DND-41 (cell line): ENCODE measurements at regions not wholly inside any gene's neighbourhood (a gene's known extent, or its start where the extent isn't known, plus 50 kb on each side); places are given as distances from the start of the nearest gene placed in this dataset.

Source experiments
- ATAC-seq: fragments of 200-7000 bp; cut with Tn5 transposase; 3 replicates; pipeline ENCODE4 v1.9.1; 2021; ENCODE audit warnings: low read depth; ENCODE audit not compliant: insufficient read depth
- DNase-seq: peaks from one replicate; pipeline ENCODE4 v3.0.0-alpha.2; 2020
- H2AFZ ChIP-seq: 2 replicates; pipeline ENCODE4 v1.6.0; 2012; ENCODE audit warnings: low read depth, low read length
- H3K27ac ChIP-seq: 2 replicates; pipeline ENCODE4 v1.5.1; 2012; ENCODE audit warnings: low read length, inconsistent platforms
- H3K27me3 ChIP-seq: fragments of 200-600 bp; sonication (generic); 2 replicates; pipeline ENCODE4 v1.6.0; 2012; ENCODE audit warnings: low read length, mild to moderate bottlenecking, inconsistent platforms; ENCODE audit not compliant: insufficient read depth, poor library complexity
- H3K36me3 ChIP-seq: 2 replicates; pipeline ENCODE4 v1.5.1; 2012; ENCODE audit warnings: low read length, inconsistent platforms; ENCODE audit not compliant: insufficient read depth
- H3K4me1 ChIP-seq: 2 replicates; pipeline ENCODE4 v1.5.1; 2012; ENCODE audit warnings: mild to moderate bottlenecking, low read length; ENCODE audit not compliant: insufficient read depth
- H3K4me2 ChIP-seq: 2 replicates; pipeline ENCODE4 v1.6.0; 2012; ENCODE audit warnings: mild to moderate bottlenecking, moderate library complexity, low read length, inconsistent platforms; ENCODE audit not compliant: insufficient read depth
- H3K4me3 ChIP-seq, 2 experiments: fragments of 200-600 bp in 1 of 2; shearing (Covaris generic) in 1 of 2; 2 replicates each; pipeline ENCODE4 v1.5.1; 2012 to 2016; ENCODE audit warnings: inconsistent platforms in 2 of 2, low read length in 2 of 2, mild to moderate bottlenecking in 2 of 2, low read depth in 1 of 2, moderate library complexity in 1 of 2
- H3K79me2 ChIP-seq: 2 replicates; pipeline ENCODE4 v1.6.0; 2012; ENCODE audit warnings: low read length, inconsistent platforms; ENCODE audit not compliant: insufficient read depth
- H3K9ac ChIP-seq: 2 replicates; pipeline ENCODE4 v1.6.0; 2012; ENCODE audit warnings: low read depth, mild to moderate bottlenecking, inconsistent platforms, low read length, moderate library complexity
- H3K9me3 ChIP-seq: 2 replicates; pipeline ENCODE4 v1.5.1; 2012; ENCODE audit warnings: low read length, moderate library complexity, mild to moderate bottlenecking, inconsistent platforms; ENCODE audit not compliant: insufficient read depth, severe bottlenecking
- H4K20me1 ChIP-seq: 2 replicates; pipeline ENCODE4 v1.6.0; 2012; ENCODE audit warnings: low read length; ENCODE audit not compliant: insufficient read depth
- EZH2 ChIP-seq: IDR thresholded peaks from 3 replicates; pipeline ENCODE4 v1.6.1; 2012; ENCODE audit warnings: borderline replicate concordance, low read depth, mild to moderate bottlenecking, moderate library complexity, low read length, inconsistent platforms; ENCODE audit not compliant: severe bottlenecking
- TF ChIP-seq, protein P1 (sequence below): IDR thresholded peaks from 2 replicates; pipeline ENCODE4 v1.5.1; 2012; ENCODE audit warnings: borderline replicate concordance, low read length, moderate library complexity, mild to moderate bottlenecking; ENCODE audit not compliant: poor library complexity, severe bottlenecking; ENCODE audit errors: extremely low read depth

DNA sequence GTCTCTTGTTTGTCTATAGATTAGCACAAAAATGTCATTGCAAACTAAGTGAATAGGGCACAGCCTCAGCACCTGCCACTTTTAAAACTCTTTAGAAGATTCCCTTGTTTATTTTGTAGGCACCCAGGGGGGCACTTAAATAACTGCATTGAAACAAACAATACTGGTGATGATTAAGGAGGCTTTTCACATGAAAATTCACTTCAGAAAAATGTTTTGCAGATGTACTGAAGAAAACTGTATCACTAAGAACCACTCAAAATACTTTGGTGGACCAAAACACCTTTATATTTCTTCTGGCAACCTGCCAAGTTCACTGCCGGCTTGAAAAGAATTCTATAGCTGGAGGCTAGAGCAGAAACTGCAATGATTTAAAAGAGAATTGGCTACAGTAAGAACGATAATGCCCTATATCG, 281.5 kb downstream of the TOX3 start:
- H2AFZ ChIP-seq, result no peak overlapping the region
- no peak overlapping the region for H3K9ac ChIP-seq
- H3K27ac ChIP-seq, result no peak overlapping the region
- no peaks in the 10 kb centered on the region for H4K20me1 ChIP-seq
- DNase-seq (no peak), ATAC-seq (no peak)
- no peak overlapping the region for H3K4me3 ChIP-seq
- H3K9me3 ChIP-seq, result no peaks in the 10 kb centered on the region
- no peak for TF ChIP-seq EZH2
- TF ChIP-seq, protein P1, sequence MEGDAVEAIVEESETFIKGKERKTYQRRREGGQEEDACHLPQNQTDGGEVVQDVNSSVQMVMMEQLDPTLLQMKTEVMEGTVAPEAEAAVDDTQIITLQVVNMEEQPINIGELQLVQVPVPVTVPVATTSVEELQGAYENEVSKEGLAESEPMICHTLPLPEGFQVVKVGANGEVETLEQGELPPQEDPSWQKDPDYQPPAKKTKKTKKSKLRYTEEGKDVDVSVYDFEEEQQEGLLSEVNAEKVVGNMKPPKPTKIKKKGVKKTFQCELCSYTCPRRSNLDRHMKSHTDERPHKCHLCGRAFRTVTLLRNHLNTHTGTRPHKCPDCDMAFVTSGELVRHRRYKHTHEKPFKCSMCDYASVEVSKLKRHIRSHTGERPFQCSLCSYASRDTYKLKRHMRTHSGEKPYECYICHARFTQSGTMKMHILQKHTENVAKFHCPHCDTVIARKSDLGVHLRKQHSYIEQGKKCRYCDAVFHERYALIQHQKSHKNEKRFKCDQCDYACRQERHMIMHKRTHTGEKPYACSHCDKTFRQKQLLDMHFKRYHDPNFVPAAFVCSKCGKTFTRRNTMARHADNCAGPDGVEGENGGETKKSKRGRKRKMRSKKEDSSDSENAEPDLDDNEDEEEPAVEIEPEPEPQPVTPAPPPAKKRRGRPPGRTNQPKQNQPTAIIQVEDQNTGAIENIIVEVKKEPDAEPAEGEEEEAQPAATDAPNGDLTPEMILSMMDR, result no peak
- H3K4me2 ChIP-seq, result no peak overlapping the region
- H3K27me3 ChIP-seq, result no peaks in the 10 kb centered on the region
- H3K4me1 ChIP-seq, result no peaks in the 10 kb centered on the region
- no peaks in the 10 kb centered on the region for H3K79me2 ChIP-seq
- no peaks in the 10 kb centered on the region for H3K36me3 ChIP-seq

DNA sequence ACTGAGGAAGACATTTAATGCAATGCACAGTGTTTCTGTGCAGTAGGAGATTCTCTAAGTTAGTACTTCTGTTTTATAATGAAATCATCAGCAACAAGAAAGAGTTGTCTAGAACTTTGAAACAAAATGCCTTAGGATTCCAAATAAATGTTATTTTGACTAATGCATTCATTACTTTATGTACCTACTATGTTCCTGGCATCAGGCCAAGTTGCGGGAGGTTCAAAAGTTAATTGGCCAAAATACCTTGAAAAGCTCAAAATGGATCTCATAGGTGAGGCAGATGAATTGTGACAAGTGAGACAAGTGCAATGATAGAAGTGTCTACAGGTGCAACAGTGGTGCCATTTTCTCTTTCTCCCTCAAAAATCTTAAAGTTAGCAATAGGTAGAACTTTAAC, 289.4 kb downstream of the TOX3 start:
- Histone ChIP-seq H3K27ac (no peak overlapping the region), H3K36me3 (no peaks in the 10 kb centered on the region), H3K9me3 (no peaks in the 10 kb centered on the region), H2AFZ (no peak overlapping the region), H3K79me2 (no peaks in the 10 kb centered on the region), H4K20me1 (no peaks in the 10 kb centered on the region), H3K4me1 (no peaks in the 10 kb centered on the region), H3K9ac (no peak overlapping the region), H3K4me3 (no peak overlapping the region), H3K4me2 (no peak overlapping the region), H3K27me3 (no peaks in the 10 kb centered on the region)
- no peak for DNase-seq
- no peak for TF ChIP-seq EZH2
- TF ChIP-seq, protein P1, result no peak
- no peak for ATAC-seq

DNA sequence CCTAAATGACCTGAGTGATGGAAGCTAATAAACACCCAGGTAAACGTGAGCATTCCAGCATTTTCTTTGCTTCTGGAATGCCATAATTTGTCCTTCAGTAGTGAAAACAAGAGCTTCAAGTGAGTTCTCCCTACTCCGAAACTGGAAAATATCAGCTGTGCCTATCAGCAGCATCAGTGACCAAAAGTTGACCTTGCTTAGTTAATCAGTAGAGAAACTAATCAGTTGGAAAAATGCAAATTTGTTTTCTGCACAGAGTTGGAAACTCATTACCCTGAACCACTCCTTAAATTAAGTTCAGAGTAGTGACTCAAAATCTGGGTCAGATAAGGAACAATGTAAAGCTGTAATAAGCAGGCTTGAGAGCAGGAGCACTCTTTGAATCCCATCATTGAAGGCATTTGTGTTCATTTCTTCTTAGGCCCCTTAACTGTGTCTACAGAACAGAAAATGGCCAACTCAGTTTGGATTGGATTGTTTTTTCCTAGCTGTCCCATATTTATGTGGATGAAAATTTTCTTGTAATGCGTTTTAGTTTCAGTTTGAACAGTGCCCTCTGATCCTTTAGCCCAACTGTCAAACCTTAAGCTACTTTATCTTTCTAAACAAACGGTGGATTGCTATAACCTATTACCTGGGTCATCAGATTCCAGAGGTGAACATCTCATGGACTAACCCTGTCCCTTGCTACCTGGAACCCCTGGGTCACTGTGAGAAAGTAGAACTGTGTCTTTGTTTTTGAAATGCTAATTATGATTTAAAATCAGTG, 290.4 kb downstream of the TOX3 start:
- Histone ChIP-seq H3K79me2 (no peaks in the 10 kb centered on the region), H3K36me3 (no peaks in the 10 kb centered on the region), H3K9me3 (no peaks in the 10 kb centered on the region), H3K4me3 (no peak overlapping the region), H3K27me3 (no peaks in the 10 kb centered on the region), H3K4me2 (no peak overlapping the region), H2AFZ (no peak overlapping the region), H4K20me1 (no peaks in the 10 kb centered on the region), H3K4me1 (no peaks in the 10 kb centered on the region), H3K27ac (no peak overlapping the region), H3K9ac (no peak overlapping the region)
- TF ChIP-seq EZH2, result no peak
- TF ChIP-seq, protein P1, result no peak
- ATAC-seq, result no peak
- no peak for DNase-seq

DNA sequence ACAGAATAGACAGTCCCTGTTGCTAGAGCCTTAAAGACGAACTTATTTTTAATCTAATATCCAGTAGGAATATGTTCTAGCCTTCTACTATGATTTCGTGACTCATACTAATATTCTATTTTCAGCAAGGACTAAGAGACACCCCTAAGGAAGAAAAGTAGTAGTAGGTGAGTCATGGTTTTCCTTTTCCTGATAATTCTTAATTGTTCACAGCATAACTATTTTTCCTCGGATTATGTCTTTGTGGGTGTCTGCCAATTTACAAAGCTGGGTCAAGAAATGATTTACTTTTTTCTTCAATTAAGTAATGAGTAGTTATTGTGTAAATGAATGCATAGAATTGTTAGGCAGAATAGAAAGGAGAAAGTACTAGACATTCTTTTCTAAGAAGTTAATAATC, 292.2 kb downstream of the TOX3 start:
- no peak for DNase-seq
- TF ChIP-seq, protein P1, result no peak
- TF ChIP-seq EZH2, result no peak
- Histone ChIP-seq H3K4me1 (no peaks in the 10 kb centered on the region), H3K36me3 (no peaks in the 10 kb centered on the region), H3K27ac (no peak overlapping the region), H4K20me1 (no peaks in the 10 kb centered on the region), H3K9ac (no peak overlapping the region), H3K79me2 (no peaks in the 10 kb centered on the region), H3K4me2 (no peak overlapping the region), H2AFZ (no peak overlapping the region), H3K9me3 (no peaks in the 10 kb centered on the region), H3K4me3 (no peak overlapping the region), H3K27me3 (no peaks in the 10 kb centered on the region)
- no peak for ATAC-seq
